ENCODE measurements at regions not wholly inside any gene's neighbourhood (a gene's known extent, or its start where the extent isn't known, plus 50 kb on each side); places are given as distances from the start of the nearest gene placed in this dataset.

DNA sequence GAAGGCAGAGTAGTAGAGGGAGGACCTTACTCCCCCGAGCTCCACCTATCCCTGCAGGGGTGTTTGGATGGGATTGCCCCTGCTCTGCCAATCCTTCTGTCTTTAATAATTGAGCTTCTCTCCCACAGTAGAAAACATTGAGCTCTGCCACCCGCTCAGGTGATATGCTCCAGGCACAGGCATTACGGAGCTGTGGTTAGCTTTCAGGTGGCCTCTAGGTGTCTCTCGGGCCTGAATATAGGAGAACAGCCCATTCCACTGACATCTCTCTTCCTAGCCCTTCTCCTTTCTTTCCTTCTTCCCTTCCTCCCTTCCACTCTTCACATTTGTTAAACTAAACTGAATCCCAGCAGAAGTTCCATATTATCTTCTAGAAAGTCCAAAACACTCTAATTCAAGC, 203.4 kb downstream of the SYK start:
- TF ChIP-seq, protein P1, sequence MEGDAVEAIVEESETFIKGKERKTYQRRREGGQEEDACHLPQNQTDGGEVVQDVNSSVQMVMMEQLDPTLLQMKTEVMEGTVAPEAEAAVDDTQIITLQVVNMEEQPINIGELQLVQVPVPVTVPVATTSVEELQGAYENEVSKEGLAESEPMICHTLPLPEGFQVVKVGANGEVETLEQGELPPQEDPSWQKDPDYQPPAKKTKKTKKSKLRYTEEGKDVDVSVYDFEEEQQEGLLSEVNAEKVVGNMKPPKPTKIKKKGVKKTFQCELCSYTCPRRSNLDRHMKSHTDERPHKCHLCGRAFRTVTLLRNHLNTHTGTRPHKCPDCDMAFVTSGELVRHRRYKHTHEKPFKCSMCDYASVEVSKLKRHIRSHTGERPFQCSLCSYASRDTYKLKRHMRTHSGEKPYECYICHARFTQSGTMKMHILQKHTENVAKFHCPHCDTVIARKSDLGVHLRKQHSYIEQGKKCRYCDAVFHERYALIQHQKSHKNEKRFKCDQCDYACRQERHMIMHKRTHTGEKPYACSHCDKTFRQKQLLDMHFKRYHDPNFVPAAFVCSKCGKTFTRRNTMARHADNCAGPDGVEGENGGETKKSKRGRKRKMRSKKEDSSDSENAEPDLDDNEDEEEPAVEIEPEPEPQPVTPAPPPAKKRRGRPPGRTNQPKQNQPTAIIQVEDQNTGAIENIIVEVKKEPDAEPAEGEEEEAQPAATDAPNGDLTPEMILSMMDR (IDR thresholded peaks at IDR 0.05; ENCODE audit: low read depth, low read length, poor library complexity, severe bottlenecking) = no peak
- no peak for TF ChIP-seq EZH2phosphoT487 (IDR thresholded peaks at IDR 0.05; ENCODE audit: borderline replicate concordance, low read length)

All from DOHH2 (cell line).